AG09309 (cell line): ENCODE measurements at regions not wholly inside any gene's neighbourhood (a gene's known extent, or its start where the extent isn't known, plus 50 kb on each side); places are given as distances from the start of the nearest gene placed in this dataset.

Experiments used
- DNase-seq: peaks from one replicate; pipeline ENCODE4 v3.0.0-alpha.2; 2010; ENCODE audit warnings: low read depth
- H3K4me3 ChIP-seq: 2 replicates; pipeline ENCODE4 v1.5.1; 2011; ENCODE audit warnings: mild to moderate bottlenecking, low read depth, low read length, moderate library complexity; ENCODE audit not compliant: control insufficient read depth
- TF ChIP-seq, protein P1 (sequence below): IDR thresholded peaks from 2 replicates; pipeline ENCODE4 v1.5.1; 2011; ENCODE audit warnings: mild to moderate bottlenecking, low read depth, low read length, inconsistent platforms; ENCODE audit not compliant: insufficient read depth, control insufficient read depth; ENCODE audit errors: missing control alignments

DNA sequence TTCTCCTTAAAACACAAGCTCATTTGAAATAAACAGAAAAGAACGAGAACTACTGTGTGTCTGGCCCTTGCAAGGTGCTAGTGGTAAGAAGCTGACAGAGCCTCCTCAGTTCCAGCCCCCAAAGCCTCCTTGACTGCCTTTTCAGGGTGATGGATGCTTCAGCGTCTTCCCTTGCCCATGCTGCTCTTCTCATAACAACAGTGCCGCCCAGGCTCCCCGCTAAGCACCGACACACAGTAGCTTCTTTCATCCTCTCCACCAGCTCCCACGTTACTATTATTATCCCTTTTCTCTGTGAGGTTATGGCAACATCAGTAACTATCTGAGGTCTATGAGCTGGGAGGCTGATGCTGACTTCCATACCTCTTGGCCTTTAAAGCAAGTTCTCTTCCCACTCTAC is 418.6 kb downstream of the TSN start:
- TF ChIP-seq, protein P1, sequence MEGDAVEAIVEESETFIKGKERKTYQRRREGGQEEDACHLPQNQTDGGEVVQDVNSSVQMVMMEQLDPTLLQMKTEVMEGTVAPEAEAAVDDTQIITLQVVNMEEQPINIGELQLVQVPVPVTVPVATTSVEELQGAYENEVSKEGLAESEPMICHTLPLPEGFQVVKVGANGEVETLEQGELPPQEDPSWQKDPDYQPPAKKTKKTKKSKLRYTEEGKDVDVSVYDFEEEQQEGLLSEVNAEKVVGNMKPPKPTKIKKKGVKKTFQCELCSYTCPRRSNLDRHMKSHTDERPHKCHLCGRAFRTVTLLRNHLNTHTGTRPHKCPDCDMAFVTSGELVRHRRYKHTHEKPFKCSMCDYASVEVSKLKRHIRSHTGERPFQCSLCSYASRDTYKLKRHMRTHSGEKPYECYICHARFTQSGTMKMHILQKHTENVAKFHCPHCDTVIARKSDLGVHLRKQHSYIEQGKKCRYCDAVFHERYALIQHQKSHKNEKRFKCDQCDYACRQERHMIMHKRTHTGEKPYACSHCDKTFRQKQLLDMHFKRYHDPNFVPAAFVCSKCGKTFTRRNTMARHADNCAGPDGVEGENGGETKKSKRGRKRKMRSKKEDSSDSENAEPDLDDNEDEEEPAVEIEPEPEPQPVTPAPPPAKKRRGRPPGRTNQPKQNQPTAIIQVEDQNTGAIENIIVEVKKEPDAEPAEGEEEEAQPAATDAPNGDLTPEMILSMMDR, result no peak

DNA sequence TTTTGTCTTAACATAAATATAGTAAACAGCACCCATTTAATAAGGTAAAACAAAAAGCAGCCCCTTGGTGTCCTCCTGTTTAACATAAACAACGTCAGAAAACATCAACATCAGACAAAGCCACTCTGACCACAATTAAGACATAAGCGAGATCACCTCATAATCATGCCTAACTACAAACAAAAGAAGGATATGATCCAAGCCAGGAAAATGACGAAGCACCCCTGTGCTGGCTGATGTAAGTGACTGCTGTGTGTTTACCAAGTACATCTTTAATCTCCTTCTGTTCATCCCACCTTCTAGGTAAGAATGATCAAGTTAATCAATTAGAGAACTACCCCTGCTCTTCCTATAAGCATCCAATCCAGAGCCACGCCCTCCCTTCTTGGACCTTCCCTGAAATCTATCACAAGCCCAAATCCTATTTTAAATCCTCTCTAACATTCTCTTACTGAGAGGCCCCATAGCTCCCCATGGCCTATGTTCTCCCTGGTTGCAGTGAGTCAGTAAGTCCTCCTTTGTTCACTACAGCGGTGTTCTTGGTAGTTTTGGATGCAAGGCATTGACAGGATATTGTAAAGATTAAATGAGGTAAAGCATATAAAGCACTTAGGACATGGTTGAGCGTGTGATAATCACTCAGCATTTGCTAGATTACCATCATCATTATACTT is 424.2 kb downstream of the TSN start:
- TF ChIP-seq, protein P1, result no peak
- no peak for DNase-seq
- no peak overlapping the region for H3K4me3 ChIP-seq

More for the DNA sequence above, 418.6 kb downstream of the TSN start:
- no peak overlapping the region for H3K4me3 ChIP-seq
- DNase-seq, result no peak

DNA sequence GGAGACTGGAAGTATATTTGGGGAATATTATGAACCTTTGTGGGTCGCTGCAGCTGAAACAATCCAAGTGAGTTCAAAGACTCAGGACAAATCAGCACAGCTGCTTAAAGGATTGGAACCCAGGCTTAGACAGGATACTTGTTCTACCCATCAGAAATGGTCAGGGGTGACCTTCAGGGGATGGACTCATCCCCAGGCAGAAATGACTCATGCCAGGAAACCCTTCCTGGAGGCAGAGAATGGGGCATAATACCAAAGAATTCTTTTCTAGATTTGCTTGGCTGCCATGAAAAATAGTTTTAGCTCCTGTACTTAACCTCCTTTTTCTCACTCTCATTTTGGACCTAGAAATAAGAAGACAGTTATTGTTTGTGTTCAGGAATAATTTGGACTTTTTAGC is 425.5 kb downstream of the TSN start:
- H3K4me3 ChIP-seq, result no peak overlapping the region
- TF ChIP-seq, protein P1, result no peak
- DNase-seq, result no peak

DNA sequence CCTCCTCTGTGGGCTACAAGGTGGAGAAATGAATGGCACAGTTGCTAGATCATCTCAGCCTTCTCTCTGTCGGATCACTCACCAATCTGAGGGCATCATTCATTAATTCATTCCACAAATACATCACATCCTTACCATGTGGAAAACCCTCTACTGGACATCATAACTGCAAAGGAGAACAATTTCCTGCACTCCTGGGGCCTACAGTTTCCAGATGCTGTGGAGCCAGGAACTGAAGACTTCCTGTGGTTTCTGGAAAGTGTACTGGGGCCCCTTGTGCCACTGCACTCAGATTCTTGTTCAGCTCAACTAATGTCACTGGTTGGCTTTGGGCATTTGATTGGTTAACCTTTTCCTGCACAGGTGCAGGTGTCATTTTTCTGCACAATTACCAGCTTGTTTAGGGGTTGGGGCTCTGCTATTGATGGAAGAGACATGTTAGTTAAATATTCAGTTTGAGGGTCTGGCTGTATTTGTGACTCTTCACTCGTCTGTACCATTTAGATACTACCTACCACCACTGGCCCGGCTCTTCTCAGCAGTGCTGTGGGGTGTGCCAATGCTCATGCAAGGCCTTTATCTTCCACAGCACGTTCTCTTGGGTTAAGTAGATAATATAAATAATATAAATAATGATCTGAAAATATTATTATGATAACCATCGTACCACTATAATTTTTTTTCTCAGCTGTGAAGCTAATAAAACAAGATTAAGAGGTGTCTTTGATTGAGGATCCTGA is 427.3 kb downstream of the TSN start:
- H3K4me3 ChIP-seq, result no peak overlapping the region
- no peak for DNase-seq
- TF ChIP-seq, protein P1, result no peak

DNA sequence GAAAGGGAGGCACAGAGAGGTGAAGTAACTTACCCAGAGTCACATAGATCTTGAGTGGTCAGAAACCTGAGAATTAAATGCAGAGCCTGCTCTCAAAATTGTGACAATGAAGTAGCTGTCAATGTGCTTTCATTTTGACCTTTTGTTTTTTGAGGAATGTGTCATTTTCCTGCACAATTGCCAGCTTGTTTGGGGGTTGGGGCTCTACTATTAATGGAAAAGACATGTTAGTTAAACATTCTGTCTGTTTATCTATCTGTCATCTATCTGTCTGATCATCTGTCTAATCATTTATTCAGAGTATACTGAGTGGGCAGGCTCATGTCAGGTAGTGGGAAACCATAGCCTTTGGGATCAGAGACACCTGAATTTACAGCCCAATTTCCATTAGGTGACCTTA is 428.4 kb downstream of the TSN start:
- TF ChIP-seq, protein P1, result no peak
- H3K4me3 ChIP-seq, result no peak overlapping the region
- no peak for DNase-seq

DNA sequence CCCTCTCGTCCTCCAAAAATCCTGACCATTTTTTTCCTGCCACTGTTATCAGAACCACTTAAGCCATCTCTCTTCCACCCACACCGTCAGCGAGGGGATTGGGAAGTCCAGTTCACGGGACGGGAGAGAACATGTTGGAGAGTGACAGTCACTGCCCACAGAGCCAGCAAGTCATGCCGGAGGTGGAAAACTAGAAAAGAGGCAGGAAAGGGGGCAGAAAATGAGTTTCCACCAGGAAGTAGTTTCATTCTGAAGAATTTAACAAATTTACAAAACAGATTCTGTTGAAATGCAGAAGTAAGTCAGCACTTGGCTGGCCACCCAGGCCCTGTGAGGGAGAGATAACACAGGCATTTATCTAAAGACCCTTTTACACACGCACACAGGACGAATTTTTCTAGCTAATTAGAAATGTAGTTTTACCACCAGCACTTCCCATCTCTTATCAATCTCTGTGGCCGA is 431.3 kb downstream of the TSN start:
- no peak overlapping the region for H3K4me3 ChIP-seq
- TF ChIP-seq, protein P1, result no peak
- no peak for DNase-seq
